Erythroblast (primary cell): ENCODE measurements at regions not wholly inside any gene's neighbourhood (a gene's known extent, or its start where the extent isn't known, plus 50 kb on each side); places are given as distances from the start of the nearest gene placed in this dataset.

Source experiments
- GATA1 ChIP-seq: IDR thresholded peaks from 2 replicates; pipeline ENCODE4 v1.6.1; 2011; ENCODE audit warnings: low read depth, mild to moderate bottlenecking, control low read depth, low read length, moderate library complexity
- POLR2A ChIP-seq: IDR thresholded peaks from 2 replicates; pipeline ENCODE4 v1.6.1; 2011; ENCODE audit warnings: mild to moderate bottlenecking, low read length

DNA sequence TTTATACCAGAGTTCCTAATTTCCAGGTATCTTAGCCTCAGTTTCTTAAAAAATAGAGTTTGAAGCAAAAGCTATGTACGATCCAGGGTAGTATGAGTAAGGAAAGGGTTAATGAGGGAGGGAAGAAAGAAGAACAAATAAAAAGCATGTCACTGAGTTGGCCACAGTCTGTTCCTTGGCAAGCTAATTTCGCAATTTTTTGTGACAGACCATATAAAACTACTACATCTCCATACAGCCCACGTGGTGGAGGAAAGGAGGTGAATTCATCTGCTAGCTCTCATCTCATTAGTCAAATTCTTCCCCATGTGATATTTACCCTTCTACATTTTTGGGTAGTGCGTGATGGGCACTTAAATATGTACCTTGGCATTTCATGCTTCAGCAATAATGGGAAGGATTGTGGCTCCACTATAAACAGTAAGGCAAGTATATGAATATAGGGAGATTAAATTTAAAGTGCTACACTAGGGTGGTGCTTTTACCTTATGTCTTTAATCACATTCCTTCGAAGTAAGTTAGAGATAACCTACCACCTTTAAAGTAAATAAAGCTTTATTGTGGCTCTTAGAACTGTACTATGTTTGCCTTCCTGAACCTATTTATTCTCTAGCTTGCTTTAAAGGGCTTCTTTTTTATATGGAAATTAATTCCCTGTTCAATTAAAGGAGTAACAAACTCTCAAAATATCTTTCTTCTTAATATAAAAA lies 102.1 kb upstream of the VAMP7 start:
- TF ChIP-seq POLR2A (no peak), GATA1 (no peak)
